Endothelial cell of umbilical vein (primary cell): ENCODE measurements at regions not wholly inside any gene's neighbourhood (a gene's known extent, or its start where the extent isn't known, plus 50 kb on each side); places are given as distances from the start of the nearest gene placed in this dataset.

Experiments
- BruUV-seq: library from RNA; stranded (reverse); fragments of 400-500 nt; replicated peaks from 2 replicates; lab custom pipeline; 2021; lab: Mats Ljungman, UMichigan
- CTCF ChIA-PET: fragments of 300-600, 350-600 bp; sonication (Branson Sonifier 250); formaldehyde crosslinking; loops from one replicate; lab custom pipeline; 2021; ENCODE audit warnings: antibody characterized with exemption, inconsistent platforms; lab: Charles Lee
- POLR2A ChIA-PET: fragments of 300-600, 350-600 bp; sonication (Branson Sonifier 250); formaldehyde crosslinking; loops from one replicate; lab custom pipeline; 2021; ENCODE audit warnings: antibody characterized with exemption, inconsistent platforms; lab: Charles Lee
- DNase-seq: peaks from one replicate; pipeline ENCODE4 v3.0.0-alpha.2; 2011; ENCODE audit warnings: low read depth, low spot score
- FAIRE-seq: peaks from 2 replicates; lab custom pipeline; 2011; peaks lifted over from hg19 to GRCh38; lab: Jason Lieb, UNC
- H2AFZ ChIP-seq: 2 replicates; pipeline ENCODE4 v1.6.0; 2012; ENCODE audit warnings: low read depth, low read length, control low read depth, inconsistent platforms
- H3K27ac ChIP-seq: 2 replicates; pipeline ENCODE4 v1.5.1; 2011; ENCODE audit warnings: low read depth, mild to moderate bottlenecking, control low read depth, low read length, moderate library complexity; ENCODE audit not compliant: insufficient read depth
- H3K27me3 ChIP-seq, 2 experiments: 2 replicates each; pipeline versions ENCODE4 v1.6.0 to v1.6.1; 2011; ENCODE audit warnings: low read length in 2 of 2, mixed read lengths in 1 of 2; ENCODE audit not compliant: control insufficient read depth in 2 of 2, insufficient read depth in 2 of 2
- H3K36me3 ChIP-seq, 2 experiments: 2 replicates in 1 of 2; 3 replicates in 1 of 2; pipeline ENCODE4 v1.5.1; 2011; ENCODE audit warnings: low read length in 2 of 2, mild to moderate bottlenecking in 1 of 2, moderate library complexity in 1 of 2; ENCODE audit not compliant: control insufficient read depth in 2 of 2, insufficient read depth in 2 of 2; ENCODE audit errors: extremely low read depth in 1 of 2
- H3K4me1 ChIP-seq: 3 replicates; pipeline ENCODE4 v1.5.1; 2011; ENCODE audit warnings: mild to moderate bottlenecking, low read length; ENCODE audit not compliant: control insufficient read depth, insufficient read depth; ENCODE audit errors: extremely low read depth
- H3K4me2 ChIP-seq: 2 replicates; pipeline ENCODE4 v1.6.1; 2011; ENCODE audit warnings: low read length, control low read depth, mixed read lengths; ENCODE audit not compliant: insufficient read depth
- H3K4me3 ChIP-seq, 3 experiments: fragments of 200-600 bp in 1 of 3; sonication (generic), shearing (Covaris generic) in 1 of 3; replicated peaks in 1 of 3; 2 replicates each; pipeline ENCODE4 v1.5.1; 2011 to 2016; ENCODE audit warnings: control low read depth in 3 of 3, low read length in 3 of 3, mild to moderate bottlenecking in 2 of 3, inconsistent platforms in 1 of 3, low read depth in 1 of 3, moderate library complexity in 1 of 3; ENCODE audit not compliant: insufficient read depth in 1 of 3
- H3K79me2 ChIP-seq: 2 replicates; pipeline ENCODE4 v1.6.0; 2012; ENCODE audit warnings: low read length, inconsistent platforms; ENCODE audit not compliant: control insufficient read depth, insufficient read depth
- H3K9ac ChIP-seq: replicated peaks from 2 replicates; pipeline ENCODE3; 2011; ENCODE audit warnings: low read length, control low read depth; ENCODE audit not compliant: insufficient read depth; ENCODE audit errors: extremely low read depth
- H3K9me1 ChIP-seq: replicated peaks from 3 replicates; pipeline ENCODE4 v1.6.0; 2011; ENCODE audit warnings: mild to moderate bottlenecking, low read length; ENCODE audit not compliant: control insufficient read depth, insufficient read depth; ENCODE audit errors: extremely low read depth
- H3K9me3 ChIP-seq: replicated peaks from 2 replicates; pipeline ENCODE4 v1.5.1; 2012; ENCODE audit warnings: low read length, inconsistent platforms; ENCODE audit not compliant: control insufficient read depth, insufficient read depth
- H4K20me1 ChIP-seq: replicated peaks from 2 replicates; pipeline ENCODE3; 2011; ENCODE audit warnings: mild to moderate bottlenecking, low read length; ENCODE audit not compliant: control insufficient read depth, insufficient read depth; ENCODE audit errors: extremely low read depth
- EZH2 ChIP-seq: IDR thresholded peaks from 2 replicates; pipeline ENCODE4 v1.6.1; 2012; ENCODE audit warnings: borderline replicate concordance, low read depth, mild to moderate bottlenecking, moderate library complexity, low read length, inconsistent platforms; ENCODE audit not compliant: severe bottlenecking
- FOS ChIP-seq: IDR thresholded peaks from 2 replicates; pipeline ENCODE4 v1.6.1; 2011; ENCODE audit warnings: mild to moderate bottlenecking, low read length, moderate library complexity, borderline replicate concordance; ENCODE audit not compliant: insufficient read depth
- GATA2 ChIP-seq: IDR thresholded peaks from 2 replicates; pipeline ENCODE4 v1.7.0; 2011; ENCODE audit warnings: low read depth, mild to moderate bottlenecking, moderate library complexity, mixed read lengths, low read length; ENCODE audit not compliant: insufficient read length, insufficient read depth
- JUN ChIP-seq: IDR thresholded peaks from 2 replicates; pipeline ENCODE4 v1.6.1; 2011; ENCODE audit warnings: borderline replicate concordance, low read depth; ENCODE audit not compliant: insufficient read length, insufficient read depth
- MYC ChIP-seq: IDR thresholded peaks from one replicate; pipeline ENCODE4 v1.6.1; 2011; ENCODE audit warnings: mild to moderate bottlenecking, low read depth, low read length
- POLR2A ChIP-seq: IDR thresholded peaks from 2 replicates; pipeline ENCODE4 v1.6.1; 2012; ENCODE audit warnings: low read depth, mild to moderate bottlenecking, control low read depth, low read length
- POLR2AphosphoS5 ChIP-seq: IDR thresholded peaks from 2 replicates; pipeline ENCODE4 v1.6.1; 2012; ENCODE audit warnings: low read depth, mild to moderate bottlenecking, control low read depth, low read length, moderate library complexity; ENCODE audit not compliant: insufficient read depth
- dilution Hi-C: fragments of 300-500 bp; cut with MboI; formaldehyde crosslinking; loops from one replicate; pipeline ENCODE4 v1.15.0; 2019; ENCODE audit warnings: low sequenced_read_pairs; ENCODE audit not compliant: extremely low pct_ligation_motif_present
- intact Hi-C: fragments of 100-400 bp; cut with micrococcal nuclease; formaldehyde crosslinking; loops from one replicate; pipeline ENCODE4 v1.10.0; 2022
- TF ChIP-seq, protein P1 (sequence below): IDR thresholded peaks from 2 replicates; pipeline ENCODE4 v1.6.1; 2011; ENCODE audit not compliant: insufficient read depth, insufficient read length
- TF ChIP-seq, protein P2 (sequence below), 2 donors: IDR thresholded peaks; 1 replicate in 1 of 2; 2 replicates in 1 of 2; pipeline ENCODE4 v1.5.1; 2011; ENCODE audit warnings: low read length in 2 of 2, mild to moderate bottlenecking in 2 of 2, moderate library complexity in 2 of 2, control low read depth in 1 of 2, inconsistent platforms in 1 of 2, low read depth in 1 of 2; ENCODE audit not compliant: insufficient read depth in 1 of 2; ENCODE audit errors: extremely low read depth in 1 of 2

- Histone ChIP-seq H4K20me1 (no peaks in the 10 kb centered on the region), H3K9me1 (no peaks in the 10 kb centered on the region), H3K9ac (no peak overlapping the region), H3K4me2 (no peak overlapping the region), H3K79me2 (no peaks in the 10 kb centered on the region), H3K27ac (no peak overlapping the region), H3K36me3 (no peaks in the 10 kb centered on the region), H3K27me3 (no peaks in the 10 kb centered on the region), H2AFZ (no peak overlapping the region), H3K9me3 (no peaks in the 10 kb centered on the region), H3K4me1 (no peaks in the 10 kb centered on the region), H3K4me3 (no peak overlapping the region)
- no TSS peak for BruUV-seq
- ChIA-PET CTCF (no interaction called here), POLR2A (no interaction called here)
- TF ChIP-seq JUN (no peak), EZH2 (no peak), POLR2A (no peak), POLR2AphosphoS5 (no peak), MYC (no peak), GATA2 (no peak), FOS (no peak)
- TF ChIP-seq, protein P1, sequence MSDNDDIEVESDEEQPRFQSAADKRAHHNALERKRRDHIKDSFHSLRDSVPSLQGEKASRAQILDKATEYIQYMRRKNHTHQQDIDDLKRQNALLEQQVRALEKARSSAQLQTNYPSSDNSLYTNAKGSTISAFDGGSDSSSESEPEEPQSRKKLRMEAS = no peak
- TF ChIP-seq, protein P2, sequence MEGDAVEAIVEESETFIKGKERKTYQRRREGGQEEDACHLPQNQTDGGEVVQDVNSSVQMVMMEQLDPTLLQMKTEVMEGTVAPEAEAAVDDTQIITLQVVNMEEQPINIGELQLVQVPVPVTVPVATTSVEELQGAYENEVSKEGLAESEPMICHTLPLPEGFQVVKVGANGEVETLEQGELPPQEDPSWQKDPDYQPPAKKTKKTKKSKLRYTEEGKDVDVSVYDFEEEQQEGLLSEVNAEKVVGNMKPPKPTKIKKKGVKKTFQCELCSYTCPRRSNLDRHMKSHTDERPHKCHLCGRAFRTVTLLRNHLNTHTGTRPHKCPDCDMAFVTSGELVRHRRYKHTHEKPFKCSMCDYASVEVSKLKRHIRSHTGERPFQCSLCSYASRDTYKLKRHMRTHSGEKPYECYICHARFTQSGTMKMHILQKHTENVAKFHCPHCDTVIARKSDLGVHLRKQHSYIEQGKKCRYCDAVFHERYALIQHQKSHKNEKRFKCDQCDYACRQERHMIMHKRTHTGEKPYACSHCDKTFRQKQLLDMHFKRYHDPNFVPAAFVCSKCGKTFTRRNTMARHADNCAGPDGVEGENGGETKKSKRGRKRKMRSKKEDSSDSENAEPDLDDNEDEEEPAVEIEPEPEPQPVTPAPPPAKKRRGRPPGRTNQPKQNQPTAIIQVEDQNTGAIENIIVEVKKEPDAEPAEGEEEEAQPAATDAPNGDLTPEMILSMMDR (IDR thresholded peaks at IDR 0.05; ENCODE audit: extremely low read depth in 1 of 2, insufficient read depth in 1 of 2, low read depth in 1 of 2, low read length in 2 of 2) = no peak
- intact Hi-C loops (no loop called here), dilution Hi-C loops (no loop called here)
- no peak for DNase-seq
- FAIRE-seq = no peak
Observed at GRCh38 chr15:53128652-53129051, 338.5 kb upstream of the ONECUT1 start.
